ENCODE measurements at regions not wholly inside any gene's neighbourhood (a gene's known extent, or its start where the extent isn't known, plus 50 kb on each side); places are given as distances from the start of the nearest gene placed in this dataset.
"Not testable (repeated sequence)": the region's sequence is repeated elsewhere in the genome, so short reads cannot be mapped to it uniquely, and the experiment has no call there.

DNA sequence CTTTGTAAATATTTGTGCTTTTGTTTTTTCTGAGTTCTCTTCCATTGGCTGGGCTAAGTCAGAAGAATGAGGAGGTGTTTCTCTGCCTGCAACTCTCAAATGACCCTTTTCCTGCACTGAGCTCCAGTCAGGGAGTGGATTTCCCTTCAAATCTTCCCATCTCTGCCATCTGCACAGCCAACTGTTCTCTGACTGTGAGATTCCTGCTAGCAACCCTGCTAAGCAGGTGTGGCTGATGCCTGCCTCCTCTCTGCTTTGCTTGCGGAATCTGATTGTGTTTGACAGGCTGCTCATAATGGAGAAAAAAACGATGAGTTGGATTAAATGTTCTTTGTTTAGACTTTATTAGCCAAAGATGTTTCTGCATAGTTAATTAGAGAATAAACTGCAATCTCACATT, 519.8 kb downstream of the TMEM114 start:
- intact Hi-C loops (cut with DNase I) = no loop called here
- 72% methylated on average over 2 of the region's 2 CpGs for WGBS
- no peak overlapping the region for H3K27ac ChIP-seq
- DNase-seq (ENCODE audit: low spot score) = no peak
- H3K4me3 ChIP-seq = no peak overlapping the region
- no peaks in the 10 kb centered on the region for H3K9me3 ChIP-seq
- H3K27me3 ChIP-seq (replicated peaks; ENCODE audit: insufficient read depth) = no peaks in the 10 kb centered on the region
- H3K36me3 ChIP-seq = no peaks in the 10 kb centered on the region
- TF ChIP-seq, protein P1, sequence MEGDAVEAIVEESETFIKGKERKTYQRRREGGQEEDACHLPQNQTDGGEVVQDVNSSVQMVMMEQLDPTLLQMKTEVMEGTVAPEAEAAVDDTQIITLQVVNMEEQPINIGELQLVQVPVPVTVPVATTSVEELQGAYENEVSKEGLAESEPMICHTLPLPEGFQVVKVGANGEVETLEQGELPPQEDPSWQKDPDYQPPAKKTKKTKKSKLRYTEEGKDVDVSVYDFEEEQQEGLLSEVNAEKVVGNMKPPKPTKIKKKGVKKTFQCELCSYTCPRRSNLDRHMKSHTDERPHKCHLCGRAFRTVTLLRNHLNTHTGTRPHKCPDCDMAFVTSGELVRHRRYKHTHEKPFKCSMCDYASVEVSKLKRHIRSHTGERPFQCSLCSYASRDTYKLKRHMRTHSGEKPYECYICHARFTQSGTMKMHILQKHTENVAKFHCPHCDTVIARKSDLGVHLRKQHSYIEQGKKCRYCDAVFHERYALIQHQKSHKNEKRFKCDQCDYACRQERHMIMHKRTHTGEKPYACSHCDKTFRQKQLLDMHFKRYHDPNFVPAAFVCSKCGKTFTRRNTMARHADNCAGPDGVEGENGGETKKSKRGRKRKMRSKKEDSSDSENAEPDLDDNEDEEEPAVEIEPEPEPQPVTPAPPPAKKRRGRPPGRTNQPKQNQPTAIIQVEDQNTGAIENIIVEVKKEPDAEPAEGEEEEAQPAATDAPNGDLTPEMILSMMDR (IDR thresholded peaks at IDR 0.05) = no peak
- TF ChIP-seq POLR2A (IDR thresholded peaks at IDR 0.05) = no peak
- TF ChIP-seq POLR2AphosphoS5 (IDR thresholded peaks at IDR 0.05) = no peak
- no peaks in the 10 kb centered on the region for H3K4me1 ChIP-seq (replicated peaks)

- H3K9me3 ChIP-seq; intact Hi-C loops (cut with DNase I); H3K4me3 ChIP-seq; H3K27ac ChIP-seq; H3K36me3 ChIP-seq; H3K4me1 ChIP-seq (replicated peaks); DNase-seq (ENCODE audit: low spot score); H3K27me3 ChIP-seq (replicated peaks; ENCODE audit: insufficient read depth): not testable (repeated sequence)
- WGBS = 96% methylated on average over 3 of the region's 3 CpGs
Observed at GRCh38 chr16:8068225-8068624, 522.1 kb downstream of the TMEM114 start.

- no peak for DNase-seq (ENCODE audit: low spot score)
- intact Hi-C loops (cut with DNase I) = no loop called here
- H3K4me3 ChIP-seq = no peak overlapping the region
- no peaks in the 10 kb centered on the region for H3K4me1 ChIP-seq (replicated peaks)
- no peaks in the 10 kb centered on the region for H3K27me3 ChIP-seq (replicated peaks; ENCODE audit: insufficient read depth)
- TF ChIP-seq POLR2AphosphoS5 (IDR thresholded peaks at IDR 0.05) (no peak), POLR2A (IDR thresholded peaks at IDR 0.05) (no peak)
- no peak overlapping the region for H3K27ac ChIP-seq
- H3K9me3 ChIP-seq = no peaks in the 10 kb centered on the region
- no peaks in the 10 kb centered on the region for H3K36me3 ChIP-seq
- 71% methylated on average over 4 of the region's 4 CpGs for WGBS
Observed at GRCh38 chr16:8063159-8063558, 527.2 kb downstream of the TMEM114 start.

- H3K4me3 ChIP-seq = no peak overlapping the region
- no peaks in the 10 kb centered on the region for H3K36me3 ChIP-seq
- no peaks in the 10 kb centered on the region for H3K9me3 ChIP-seq
- H3K27ac ChIP-seq = no peak overlapping the region
- 75% methylated on average over 9 of the region's 9 CpGs for WGBS
- DNase-seq (ENCODE audit: low spot score) = no peak
- TF ChIP-seq POLR2AphosphoS5 (IDR thresholded peaks at IDR 0.05) (no peak), POLR2A (IDR thresholded peaks at IDR 0.05) (no peak)
- TF ChIP-seq, protein P1 (IDR thresholded peaks at IDR 0.05) = no peak
- H3K4me1 ChIP-seq (replicated peaks) = no peaks in the 10 kb centered on the region
- no peaks in the 10 kb centered on the region for H3K27me3 ChIP-seq (replicated peaks; ENCODE audit: insufficient read depth)
- intact Hi-C loops (cut with DNase I) = no loop called here
Observed at GRCh38 chr16:8062677-8063076, 527.6 kb downstream of the TMEM114 start.

- 72% methylated on average over 4 of the region's 4 CpGs for WGBS
- Histone ChIP-seq H3K4me1 (replicated peaks) (no peaks in the 10 kb centered on the region), H3K36me3 (no peaks in the 10 kb centered on the region), H3K4me3 (no peak overlapping the region), H3K27me3 (replicated peaks; ENCODE audit: insufficient read depth) (no peaks in the 10 kb centered on the region), H3K27ac (no peak overlapping the region), H3K9me3 (no peaks in the 10 kb centered on the region)
- intact Hi-C loops (cut with DNase I) = no loop called here
- no peak for DNase-seq (ENCODE audit: low spot score)
- TF ChIP-seq, protein P1 (IDR thresholded peaks at IDR 0.05) = no peak
- peak; percentile 77 for TF ChIP-seq POLR2AphosphoS5 (IDR thresholded peaks at IDR 0.05)
- no peak for TF ChIP-seq POLR2A (IDR thresholded peaks at IDR 0.05)
Observed at GRCh38 chr16:8055761-8056160, 534.5 kb downstream of the TMEM114 start.

DNA sequence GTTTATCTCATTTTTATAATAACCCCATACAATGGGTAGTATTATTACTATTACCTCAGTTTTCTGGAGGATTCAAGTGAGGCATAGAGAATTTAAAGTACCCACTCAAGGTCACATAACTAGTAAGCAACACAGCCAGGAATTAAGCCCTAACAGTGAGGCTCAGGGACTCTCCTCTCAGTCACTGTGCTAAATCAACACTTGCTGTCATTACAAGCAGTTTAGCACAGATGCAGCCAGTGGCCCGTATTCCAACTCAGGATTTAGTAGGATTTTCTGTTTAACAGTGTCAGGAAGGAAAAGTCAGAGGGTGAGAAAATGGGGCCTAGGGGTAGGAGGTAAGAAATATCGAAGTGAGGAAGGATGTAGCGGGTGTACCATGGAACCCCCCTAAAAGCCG, 536.9 kb downstream of the TMEM114 start:
- H3K4me1 ChIP-seq (replicated peaks) = no peaks in the 10 kb centered on the region
- TF ChIP-seq POLR2AphosphoS5 (IDR thresholded peaks at IDR 0.05) = no peak
- TF ChIP-seq, protein P1 (IDR thresholded peaks at IDR 0.05) = no peak
- TF ChIP-seq POLR2A (IDR thresholded peaks at IDR 0.05) = no peak
- no peaks in the 10 kb centered on the region for H3K36me3 ChIP-seq
- H3K27me3 ChIP-seq (replicated peaks; ENCODE audit: insufficient read depth) = no peaks in the 10 kb centered on the region
- H3K27ac ChIP-seq = no peak overlapping the region
- H3K9me3 ChIP-seq = no peaks in the 10 kb centered on the region
- no peak for DNase-seq (ENCODE audit: low spot score)
- intact Hi-C loops (cut with DNase I) = no loop called here
- WGBS = 63% methylated on average over 4 of the region's 4 CpGs
- no peak overlapping the region for H3K4me3 ChIP-seq
